ENCODE measurements at regions not wholly inside any gene's neighbourhood (a gene's known extent, or its start where the extent isn't known, plus 50 kb on each side); places are given as distances from the start of the nearest gene placed in this dataset.
"Not testable (repeated sequence)": the region's sequence is repeated elsewhere in the genome, so short reads cannot be mapped to it uniquely, and the experiment has no call there.

- no peak for DNase-seq
Observed at GRCh38 chr7:54398863-54399262, 143.3 kb upstream of the VSTM2A start.

GRCh38 chr7:54409917-54410316 is 132.3 kb upstream of the VSTM2A start:
- no peak for DNase-seq

DNA sequence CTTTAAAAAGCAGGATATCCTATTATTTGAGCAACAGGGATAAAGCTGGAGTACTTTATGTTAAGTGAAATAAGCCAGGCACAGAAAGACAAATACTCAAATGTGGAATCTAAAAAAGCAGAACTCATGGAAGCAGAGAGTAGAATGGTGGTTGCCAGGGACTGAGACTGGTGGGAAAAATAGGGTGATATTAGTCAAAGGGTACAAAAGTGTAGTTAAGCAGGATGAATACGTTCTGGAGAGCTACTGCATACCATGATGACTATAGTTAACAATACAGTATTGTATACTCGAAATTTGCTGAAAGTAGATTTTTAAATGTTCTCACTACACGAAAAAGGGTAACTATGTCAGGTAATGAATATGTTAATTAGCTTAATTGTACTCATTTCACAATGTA is 125.5 kb upstream of the VSTM2A start:
- no peak for DNase-seq

GRCh38 chr7:54419209-54419608 is 123.0 kb upstream of the VSTM2A start:
- no peak for DNase-seq

DNA sequence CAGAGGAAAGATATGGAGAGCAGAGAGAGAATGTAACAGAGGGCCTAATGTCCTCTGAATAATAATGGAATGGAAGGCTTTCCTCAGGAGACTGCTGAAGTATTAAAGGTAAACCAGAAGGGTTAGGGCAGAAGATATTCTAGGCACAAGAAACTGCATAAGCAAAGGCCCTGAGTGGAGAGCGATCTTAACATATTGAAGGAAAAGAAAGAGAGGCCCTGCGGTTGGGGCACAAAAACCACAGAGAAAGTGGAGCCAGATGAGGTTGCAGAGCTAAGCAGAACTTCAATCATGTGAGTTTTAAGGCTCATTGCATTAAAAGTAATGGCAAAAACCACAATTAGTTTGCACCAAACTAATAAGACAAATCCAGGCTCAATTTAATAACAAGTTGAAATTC is 115.8 kb upstream of the VSTM2A start:
- no peak for DNase-seq

DNA sequence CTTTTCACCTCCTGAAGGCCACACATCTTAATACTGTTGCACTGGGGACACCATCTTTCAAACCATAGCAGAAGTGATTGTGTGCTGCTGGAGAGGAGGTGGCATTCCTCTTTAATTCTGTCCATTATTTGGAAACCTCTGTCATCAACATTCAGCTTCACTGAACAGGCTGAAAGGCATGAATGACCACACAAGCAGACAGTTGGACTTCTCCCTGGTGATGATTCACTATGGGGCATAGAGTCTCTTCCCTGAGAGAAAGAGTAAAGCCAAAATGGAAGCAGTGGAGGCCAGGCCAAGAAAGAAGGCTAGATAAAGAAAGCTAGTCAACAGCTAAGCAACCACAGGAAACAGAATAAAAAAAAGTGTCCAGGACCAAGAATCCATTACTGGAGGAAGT is 113.1 kb upstream of the VSTM2A start:
- DNase-seq, result no peak

- DNase-seq, result no peak
Observed at GRCh38 chr7:54439391-54439790, 102.8 kb upstream of the VSTM2A start.

GRCh38 chr7:54444046-54444686 is 98.0 kb upstream of the VSTM2A start:
- not testable (repeated sequence) for DNase-seq

DNA sequence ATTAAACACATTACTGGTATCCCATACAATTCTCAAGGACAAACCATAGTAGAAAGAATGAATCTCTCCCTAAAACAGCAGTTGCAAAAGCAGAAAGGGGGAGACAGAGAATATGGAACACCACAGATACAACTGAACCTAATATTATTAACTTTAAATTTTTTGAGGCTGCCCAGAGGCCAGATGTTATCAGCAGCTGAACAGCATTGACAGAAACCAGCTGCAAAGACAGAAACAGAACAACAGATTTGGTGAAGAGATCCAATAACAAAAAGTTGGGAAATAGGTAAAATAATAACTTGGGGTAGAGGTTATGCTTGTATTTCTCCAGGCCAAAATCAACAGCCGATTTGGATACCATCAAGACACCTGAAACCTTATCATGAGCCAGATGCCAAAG is 89.0 kb upstream of the VSTM2A start:
- not testable (repeated sequence) for DNase-seq

- not testable (repeated sequence) for DNase-seq
Observed at GRCh38 chr7:54454700-54455099, 87.5 kb upstream of the VSTM2A start.

DNA sequence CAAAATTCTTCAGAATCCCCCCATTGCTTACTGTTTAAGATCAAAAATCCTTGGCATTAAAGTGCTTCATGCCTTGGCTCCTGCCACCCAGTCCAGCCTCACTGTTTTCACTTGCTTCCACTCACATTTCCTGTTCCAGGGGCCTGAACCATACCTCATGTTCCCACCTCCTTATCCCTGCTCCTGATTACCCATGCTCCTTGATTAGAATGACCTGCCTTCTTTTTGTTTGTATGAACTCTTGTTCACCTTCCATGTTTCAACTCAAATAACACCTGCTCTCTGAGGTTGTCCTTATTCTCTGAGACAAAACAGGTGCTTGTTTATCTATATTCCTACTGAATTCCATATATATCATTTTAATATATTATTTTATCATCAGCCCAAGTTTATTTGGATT is 77.1 kb upstream of the VSTM2A start:
- no peak for DNase-seq

DNA sequence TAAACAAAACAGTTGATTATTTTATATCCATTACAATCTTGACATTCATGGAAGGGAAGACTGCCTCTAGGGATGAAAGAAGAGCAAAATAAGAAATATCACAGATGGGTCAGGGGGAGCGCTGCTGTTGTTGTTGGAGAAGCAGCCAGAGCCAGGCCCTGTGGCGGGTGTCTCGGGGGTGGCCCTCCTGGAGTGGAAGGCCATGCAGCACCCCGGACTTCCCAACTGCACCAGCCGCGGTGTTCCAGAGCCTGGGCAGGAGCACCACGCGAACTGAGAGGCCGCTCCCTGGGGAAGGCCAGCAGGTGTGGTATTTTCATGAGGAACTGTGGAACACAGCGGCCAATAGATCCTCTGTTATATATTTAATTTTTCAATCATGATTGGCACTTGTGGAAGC is 72.4 kb upstream of the VSTM2A start:
- DNase-seq, result no peak

GRCh38 chr7:54476609-54477008 is 65.6 kb upstream of the VSTM2A start:
- no peak for DNase-seq

- DNase-seq, result no peak
Observed at GRCh38 chr7:54477083-54477482, 65.1 kb upstream of the VSTM2A start.

- peak; percentile 6 for DNase-seq
Observed at GRCh38 chr7:54483523-54483922, 58.7 kb upstream of the VSTM2A start.

DNA sequence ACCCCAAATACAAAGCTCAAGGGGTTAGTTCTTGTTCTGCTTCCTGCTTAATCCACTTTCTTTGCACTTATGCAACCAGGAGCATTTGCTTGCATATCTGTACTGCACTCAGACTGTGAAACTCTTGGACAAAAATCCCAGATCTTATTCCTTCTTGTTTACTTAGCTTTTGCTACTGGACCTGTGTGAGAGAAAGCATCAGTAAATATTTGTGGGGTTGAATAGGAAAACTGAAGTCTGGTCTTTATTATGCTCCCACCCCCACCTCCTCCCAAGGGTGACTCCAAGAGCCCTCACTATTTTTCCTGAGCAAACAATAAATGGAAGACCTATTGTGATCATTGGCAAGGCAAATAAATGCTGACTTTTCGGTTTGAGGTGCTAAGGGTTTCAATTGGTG is 57.1 kb upstream of the VSTM2A start:
- no peak for DNase-seq
